HCT116 (cell line): ENCODE measurements at regions not wholly inside any gene's neighbourhood (a gene's known extent, or its start where the extent isn't known, plus 50 kb on each side); places are given as distances from the start of the nearest gene placed in this dataset.
"Not testable (repeated sequence)": the region's sequence is repeated elsewhere in the genome, so short reads cannot be mapped to it uniquely, and the experiment has no call there.

Source experiments
- EGR1 ChIP-seq: IDR thresholded peaks from 2 replicates; pipeline ENCODE4 v1.6.1; 2012; ENCODE audit warnings: low read depth
- EZH2 ChIP-seq: fragments of 200-600 bp; sonication (generic); IDR thresholded peaks from 2 replicates; pipeline ENCODE4 v1.6.1; 2017; ENCODE audit warnings: antibody characterized with exemption, mixed run types
- EZH2phosphoT487 ChIP-seq: fragments of 200-600 bp; IDR thresholded peaks from 2 replicates; pipeline ENCODE4 v1.6.1; 2018; ENCODE audit warnings: antibody characterized with exemption, borderline replicate concordance
- POLR2A ChIP-seq: IDR thresholded peaks from 2 replicates; pipeline ENCODE4 v1.7.0; 2011; ENCODE audit warnings: borderline replicate concordance; ENCODE audit not compliant: insufficient read depth, insufficient read length; ENCODE audit errors: extremely low read depth
- POLR2AphosphoS5 ChIP-seq: IDR thresholded peaks from 2 replicates; pipeline ENCODE4 v1.6.1; 2011; ENCODE audit warnings: mild to moderate bottlenecking, low read depth, low read length, moderate library complexity
- RAD21 ChIP-seq: IDR thresholded peaks from 2 replicates; pipeline ENCODE4 v1.6.1; 2012; ENCODE audit warnings: low read depth, mild to moderate bottlenecking
- SIN3A ChIP-seq: IDR thresholded peaks from 2 replicates; pipeline ENCODE4 v1.6.1; 2012; ENCODE audit warnings: low read depth
- TCF7L2 ChIP-seq: IDR thresholded peaks from 2 replicates; pipeline ENCODE4 v1.7.0; 2011; ENCODE audit warnings: borderline replicate concordance, inconsistent platforms; ENCODE audit not compliant: insufficient read depth, insufficient read length; ENCODE audit errors: extremely low read depth
- YY1 ChIP-seq: IDR thresholded peaks from 2 replicates; pipeline ENCODE4 v1.6.1; 2011; ENCODE audit warnings: low read length, low read depth, moderate library complexity, mild to moderate bottlenecking; ENCODE audit not compliant: insufficient replicate concordance; ENCODE audit errors: extremely low read depth
- TF ChIP-seq, protein P1 (sequence below), 3 experiments: fragments of 200-600 bp in 1 of 3; sonication (generic) in 1 of 3; IDR thresholded peaks in 2 of 3; conservative IDR thresholded peaks in 1 of 3; 2 replicates each; pipeline ENCODE4 v1.5.1; 2012 to 2017; ENCODE audit warnings: low read depth in 2 of 3, low read length in 2 of 3, antibody characterized with exemption in 1 of 3, borderline replicate concordance in 1 of 3, control low read depth in 1 of 3, mild to moderate bottlenecking in 1 of 3, mixed read lengths in 1 of 3, mixed run types in 1 of 3, moderate library complexity in 1 of 3; ENCODE audit not compliant: insufficient read depth in 1 of 3
- TF ChIP-seq, protein P2 (sequence below): IDR thresholded peaks from 2 replicates; pipeline ENCODE4 v1.6.1; 2012
- TF ChIP-seq, protein P3 (sequence below): IDR thresholded peaks from 2 replicates; pipeline ENCODE4 v1.6.1; 2012; ENCODE audit warnings: low read depth

DNA sequence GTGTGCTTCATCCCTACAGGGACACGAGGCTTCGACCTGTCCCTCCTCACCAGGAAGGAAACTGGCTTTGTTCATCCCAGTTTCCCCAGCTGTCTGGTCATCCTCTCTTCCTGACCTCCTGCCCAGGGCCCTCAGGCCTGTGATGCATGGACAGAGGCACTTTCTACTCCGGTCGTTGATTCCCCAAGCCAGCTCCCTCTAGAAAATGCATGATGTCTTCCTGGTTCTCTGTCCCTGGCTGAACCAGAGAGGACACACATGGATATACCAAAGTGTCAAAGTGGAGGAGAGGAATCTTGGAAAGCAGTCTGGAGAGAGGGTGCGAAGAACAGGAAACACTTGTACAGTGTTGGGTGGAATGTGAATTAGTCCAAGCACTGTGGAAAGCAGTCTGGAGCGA is 501.4 kb downstream of the TMEM121 start:
- TF ChIP-seq, protein P1, sequence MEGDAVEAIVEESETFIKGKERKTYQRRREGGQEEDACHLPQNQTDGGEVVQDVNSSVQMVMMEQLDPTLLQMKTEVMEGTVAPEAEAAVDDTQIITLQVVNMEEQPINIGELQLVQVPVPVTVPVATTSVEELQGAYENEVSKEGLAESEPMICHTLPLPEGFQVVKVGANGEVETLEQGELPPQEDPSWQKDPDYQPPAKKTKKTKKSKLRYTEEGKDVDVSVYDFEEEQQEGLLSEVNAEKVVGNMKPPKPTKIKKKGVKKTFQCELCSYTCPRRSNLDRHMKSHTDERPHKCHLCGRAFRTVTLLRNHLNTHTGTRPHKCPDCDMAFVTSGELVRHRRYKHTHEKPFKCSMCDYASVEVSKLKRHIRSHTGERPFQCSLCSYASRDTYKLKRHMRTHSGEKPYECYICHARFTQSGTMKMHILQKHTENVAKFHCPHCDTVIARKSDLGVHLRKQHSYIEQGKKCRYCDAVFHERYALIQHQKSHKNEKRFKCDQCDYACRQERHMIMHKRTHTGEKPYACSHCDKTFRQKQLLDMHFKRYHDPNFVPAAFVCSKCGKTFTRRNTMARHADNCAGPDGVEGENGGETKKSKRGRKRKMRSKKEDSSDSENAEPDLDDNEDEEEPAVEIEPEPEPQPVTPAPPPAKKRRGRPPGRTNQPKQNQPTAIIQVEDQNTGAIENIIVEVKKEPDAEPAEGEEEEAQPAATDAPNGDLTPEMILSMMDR (IDR thresholded peaks at IDR 0.05 in 2 of 3, conservative IDR thresholded peaks at IDR 0.05 in 1 of 3; ENCODE audit: borderline replicate concordance in 1 of 3, insufficient read depth in 1 of 3, low read depth in 2 of 3, low read length in 2 of 3), result not testable (repeated sequence)
- TF ChIP-seq, protein P2, sequence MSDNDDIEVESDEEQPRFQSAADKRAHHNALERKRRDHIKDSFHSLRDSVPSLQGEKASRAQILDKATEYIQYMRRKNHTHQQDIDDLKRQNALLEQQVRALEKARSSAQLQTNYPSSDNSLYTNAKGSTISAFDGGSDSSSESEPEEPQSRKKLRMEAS, result not testable (repeated sequence)
- not testable (repeated sequence) for TF ChIP-seq POLR2A, EZH2, TCF7L2, RAD21, POLR2AphosphoS5, EZH2phosphoT487, SIN3A, EGR1, YY1
- TF ChIP-seq, protein P3, sequence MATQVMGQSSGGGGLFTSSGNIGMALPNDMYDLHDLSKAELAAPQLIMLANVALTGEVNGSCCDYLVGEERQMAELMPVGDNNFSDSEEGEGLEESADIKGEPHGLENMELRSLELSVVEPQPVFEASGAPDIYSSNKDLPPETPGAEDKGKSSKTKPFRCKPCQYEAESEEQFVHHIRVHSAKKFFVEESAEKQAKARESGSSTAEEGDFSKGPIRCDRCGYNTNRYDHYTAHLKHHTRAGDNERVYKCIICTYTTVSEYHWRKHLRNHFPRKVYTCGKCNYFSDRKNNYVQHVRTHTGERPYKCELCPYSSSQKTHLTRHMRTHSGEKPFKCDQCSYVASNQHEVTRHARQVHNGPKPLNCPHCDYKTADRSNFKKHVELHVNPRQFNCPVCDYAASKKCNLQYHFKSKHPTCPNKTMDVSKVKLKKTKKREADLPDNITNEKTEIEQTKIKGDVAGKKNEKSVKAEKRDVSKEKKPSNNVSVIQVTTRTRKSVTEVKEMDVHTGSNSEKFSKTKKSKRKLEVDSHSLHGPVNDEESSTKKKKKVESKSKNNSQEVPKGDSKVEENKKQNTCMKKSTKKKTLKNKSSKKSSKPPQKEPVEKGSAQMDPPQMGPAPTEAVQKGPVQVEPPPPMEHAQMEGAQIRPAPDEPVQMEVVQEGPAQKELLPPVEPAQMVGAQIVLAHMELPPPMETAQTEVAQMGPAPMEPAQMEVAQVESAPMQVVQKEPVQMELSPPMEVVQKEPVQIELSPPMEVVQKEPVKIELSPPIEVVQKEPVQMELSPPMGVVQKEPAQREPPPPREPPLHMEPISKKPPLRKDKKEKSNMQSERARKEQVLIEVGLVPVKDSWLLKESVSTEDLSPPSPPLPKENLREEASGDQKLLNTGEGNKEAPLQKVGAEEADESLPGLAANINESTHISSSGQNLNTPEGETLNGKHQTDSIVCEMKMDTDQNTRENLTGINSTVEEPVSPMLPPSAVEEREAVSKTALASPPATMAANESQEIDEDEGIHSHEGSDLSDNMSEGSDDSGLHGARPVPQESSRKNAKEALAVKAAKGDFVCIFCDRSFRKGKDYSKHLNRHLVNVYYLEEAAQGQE, result not testable (repeated sequence)
